ENCODE measurements at regions not wholly inside any gene's neighbourhood (a gene's known extent, or its start where the extent isn't known, plus 50 kb on each side); places are given as distances from the start of the nearest gene placed in this dataset.

DNA sequence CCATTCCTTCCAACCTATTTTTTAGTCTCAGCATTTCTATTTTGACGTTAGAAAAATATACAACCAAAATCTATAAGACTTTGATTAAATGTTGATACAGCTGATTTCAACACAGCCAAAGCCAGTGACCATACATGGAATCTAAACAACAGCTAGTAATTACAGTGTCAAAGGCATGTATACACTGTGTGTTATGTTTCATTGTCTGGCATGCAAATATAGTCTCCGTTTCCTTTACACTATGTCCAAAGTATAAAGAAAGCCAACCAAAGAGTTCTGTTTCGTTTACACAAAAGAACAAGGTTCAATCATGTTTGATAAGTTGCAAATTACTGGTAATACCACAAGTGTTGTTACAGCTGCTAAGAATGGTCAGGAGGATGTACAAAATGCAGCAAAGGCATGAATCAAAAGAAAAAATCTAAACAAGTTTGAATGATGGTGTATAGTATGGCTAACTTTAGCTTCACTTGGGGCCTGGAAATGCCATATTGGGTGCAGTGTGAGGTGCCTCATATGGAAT lies 268.3 kb upstream of the FERD3L start:
- intact Hi-C loops (cut with micrococcal nuclease) = no loop called here
- H3K27me3 Mint-ChIP-seq = no peaks in the 10 kb centered on the region
- Histone ChIP-seq H3K36me3 (ENCODE audit: insufficient read depth, low read length) (no peaks in the 10 kb centered on the region), H3K4me3 (ENCODE audit: low read length in 2 of 2) (no peak overlapping the region), H3K4me1 (ENCODE audit: insufficient read depth, low read length) (no peaks in the 10 kb centered on the region), H3K27ac (ENCODE audit: low read depth, low read length) (no peak overlapping the region), H3K27me3 (ENCODE audit: insufficient read depth, low read length) (no peaks in the 10 kb centered on the region), H3K9me3 (ENCODE audit: control insufficient read depth in 1 of 2, low read length in 2 of 2) (no peaks in the 10 kb centered on the region)
- ChIA-PET CTCF (ENCODE audit: partially characterized antibody) (no interaction called here), POLR2A (ENCODE audit: partially characterized antibody) (no interaction called here)
- H3K27ac Mint-ChIP-seq = no peak overlapping the region
- no peaks in the 10 kb centered on the region for H3K4me1 Mint-ChIP-seq
- H3K4me3 Mint-ChIP-seq = no peak overlapping the region
- no peak for DNase-seq
- no peaks in the 10 kb centered on the region for H3K36me3 Mint-ChIP-seq
- peaks cover 0 to 14% (median 2%) of the 10 kb centered on the region in 8 donors for H3K9me3 Mint-ChIP-seq

- Mint-ChIP-seq H3K36me3 (no peaks in the 10 kb centered on the region), H3K27me3 (no peaks in the 10 kb centered on the region), H3K27ac (no peak overlapping the region), H3K4me3 (no peak overlapping the region), H3K9me3 (peaks cover 0 to 14% (median 2%) of the 10 kb centered on the region in 8 donors), H3K4me1 (no peaks in the 10 kb centered on the region)
- peaks cover 0 to 4% of the 10 kb centered on the region in 2 donors for H3K9me3 ChIP-seq (ENCODE audit: control insufficient read depth in 1 of 2, low read length in 2 of 2)
- ChIA-PET CTCF (ENCODE audit: partially characterized antibody) (no interaction called here), POLR2A (ENCODE audit: partially characterized antibody) (no interaction called here)
- no peak overlapping the region for H3K27ac ChIP-seq (ENCODE audit: low read depth, low read length)
- no peaks in the 10 kb centered on the region for H3K4me1 ChIP-seq (ENCODE audit: insufficient read depth, low read length)
- no peaks in the 10 kb centered on the region for H3K36me3 ChIP-seq (ENCODE audit: insufficient read depth, low read length)
- H3K4me3 ChIP-seq (ENCODE audit: low read length in 2 of 2) = no peak overlapping the region
- H3K27me3 ChIP-seq (ENCODE audit: insufficient read depth, low read length) = no peaks in the 10 kb centered on the region
- intact Hi-C loops (cut with micrococcal nuclease) = no loop called here
- DNase-seq = no peak
These were observed 265.5 kb upstream of the FERD3L start for GRCh38 chr7:19410691-19411090.

DNA sequence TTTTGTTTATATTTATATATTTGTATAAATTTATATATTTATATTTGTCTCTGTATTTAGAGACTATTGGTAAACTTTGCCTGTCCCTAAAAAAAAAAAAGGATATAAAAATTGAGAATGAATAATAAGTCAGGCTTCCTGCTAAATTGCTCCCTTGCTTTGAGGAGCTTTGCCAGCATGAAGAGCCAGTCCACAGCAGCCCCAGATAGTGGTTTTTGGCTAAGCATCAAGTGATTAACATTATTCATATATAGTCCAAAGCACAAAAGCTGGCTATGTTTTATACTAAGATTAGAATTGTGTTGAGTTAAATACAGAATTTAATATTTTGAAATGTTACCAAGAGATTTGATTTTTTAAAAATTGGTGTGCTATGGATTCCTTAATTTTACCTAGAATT lies 264.9 kb upstream of the FERD3L start:
- peaks cover 0 to 4% of the 10 kb centered on the region in 2 donors for H3K9me3 ChIP-seq (ENCODE audit: control insufficient read depth in 1 of 2, low read length in 2 of 2)
- no peaks in the 10 kb centered on the region for H3K36me3 Mint-ChIP-seq
- peaks cover 0 to 14% (median 2%) of the 10 kb centered on the region in 8 donors for H3K9me3 Mint-ChIP-seq
- H3K4me1 ChIP-seq (ENCODE audit: insufficient read depth, low read length) = no peaks in the 10 kb centered on the region
- no peak overlapping the region for H3K4me3 ChIP-seq (ENCODE audit: low read length in 2 of 2)
- H3K4me1 Mint-ChIP-seq = no peaks in the 10 kb centered on the region
- H3K4me3 Mint-ChIP-seq = no peak overlapping the region
- no peak overlapping the region for H3K27ac Mint-ChIP-seq
- no peaks in the 10 kb centered on the region for H3K27me3 ChIP-seq (ENCODE audit: insufficient read depth, low read length)
- intact Hi-C loops (cut with micrococcal nuclease) = no loop called here
- POLR2A ChIA-PET (ENCODE audit: partially characterized antibody) = no interaction called here
- H3K27ac ChIP-seq (ENCODE audit: low read depth, low read length) = no peak overlapping the region
- H3K27me3 Mint-ChIP-seq = no peaks in the 10 kb centered on the region
- CTCF ChIA-PET (ENCODE audit: partially characterized antibody) = no interaction called here
- no peaks in the 10 kb centered on the region for H3K36me3 ChIP-seq (ENCODE audit: insufficient read depth, low read length)
- no peak for DNase-seq

GRCh38 chr7:19408706-19409220 lies 263.5 kb upstream of the FERD3L start:
- H3K4me1 Mint-ChIP-seq = peaks cover 0 to 2% (median 0%) of the 10 kb centered on the region in 4 donors
- H3K27me3 Mint-ChIP-seq = no peaks in the 10 kb centered on the region
- no peaks in the 10 kb centered on the region for H3K36me3 Mint-ChIP-seq
- H3K27ac ChIP-seq (ENCODE audit: low read depth, low read length) = no peak overlapping the region
- H3K9me3 ChIP-seq (ENCODE audit: control insufficient read depth in 1 of 2, low read length in 2 of 2) = peaks cover 0 to 4% of the 10 kb centered on the region in 2 donors
- intact Hi-C loops (cut with micrococcal nuclease) = no loop called here
- no peaks in the 10 kb centered on the region for H3K27me3 ChIP-seq (ENCODE audit: insufficient read depth, low read length)
- ChIA-PET CTCF (ENCODE audit: partially characterized antibody) (no interaction called here), POLR2A (ENCODE audit: partially characterized antibody) (no interaction called here)
- H3K4me3 Mint-ChIP-seq = no peak overlapping the region
- no peak overlapping the region for H3K4me3 ChIP-seq (ENCODE audit: low read length in 2 of 2)
- no peak overlapping the region for H3K27ac Mint-ChIP-seq
- peaks cover 0 to 8% (median 2%) of the 10 kb centered on the region in 8 donors for H3K9me3 Mint-ChIP-seq
- H3K4me1 ChIP-seq (ENCODE audit: insufficient read depth, low read length) = no peaks in the 10 kb centered on the region
- no peaks in the 10 kb centered on the region for H3K36me3 ChIP-seq (ENCODE audit: insufficient read depth, low read length)
- DNase-seq = no peak

- Mint-ChIP-seq H3K9me3 (peaks cover 0 to 5% (median under 1%) of the 10 kb centered on the region in 8 donors), H3K36me3 (no peaks in the 10 kb centered on the region), H3K4me3 (no peak overlapping the region), H3K4me1 (peaks cover 0 to 2% (median 0%) of the 10 kb centered on the region in 4 donors), H3K27ac (no peak overlapping the region), H3K27me3 (no peaks in the 10 kb centered on the region)
- Histone ChIP-seq H3K4me1 (ENCODE audit: insufficient read depth, low read length) (no peaks in the 10 kb centered on the region), H3K36me3 (ENCODE audit: insufficient read depth, low read length) (no peaks in the 10 kb centered on the region), H3K27ac (ENCODE audit: low read depth, low read length) (no peak overlapping the region), H3K4me3 (ENCODE audit: low read length in 2 of 2) (no peak overlapping the region), H3K27me3 (ENCODE audit: insufficient read depth, low read length) (no peaks in the 10 kb centered on the region), H3K9me3 (ENCODE audit: control insufficient read depth in 1 of 2, low read length in 2 of 2) (peaks cover 0 to 4% of the 10 kb centered on the region in 2 donors)
- ChIA-PET CTCF (ENCODE audit: partially characterized antibody) (no interaction called here), POLR2A (ENCODE audit: partially characterized antibody) (no interaction called here)
- DNase-seq = no peak
- intact Hi-C loops (cut with micrococcal nuclease) = no loop called here
These were observed 262.0 kb upstream of the FERD3L start for GRCh38 chr7:19407270-19407669.

DNA sequence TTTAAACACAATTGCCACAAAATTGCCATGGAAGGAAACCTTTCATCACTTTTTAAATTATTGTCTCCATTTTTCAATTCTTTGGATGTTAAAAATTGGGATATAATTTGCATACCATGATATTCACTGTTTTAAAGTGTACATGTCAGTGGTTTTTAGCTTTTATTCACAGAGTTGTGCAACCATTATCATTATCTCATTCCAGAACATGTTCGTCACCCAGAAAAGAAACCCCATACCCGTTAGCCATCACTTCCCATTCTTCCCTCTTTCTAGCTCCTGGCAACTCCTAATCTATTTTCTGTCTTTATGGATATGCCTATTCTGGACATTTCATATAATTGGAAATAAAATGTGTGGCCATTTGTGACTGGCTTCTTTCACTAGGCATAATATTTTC lies 260.3 kb upstream of the FERD3L start:
- H3K4me1 ChIP-seq (ENCODE audit: insufficient read depth, low read length) = no peaks in the 10 kb centered on the region
- peaks cover 0 to 4% of the 10 kb centered on the region in 2 donors for H3K9me3 ChIP-seq (ENCODE audit: control insufficient read depth in 1 of 2, low read length in 2 of 2)
- H3K27me3 ChIP-seq (ENCODE audit: insufficient read depth, low read length) = no peaks in the 10 kb centered on the region
- H3K9me3 Mint-ChIP-seq = no peaks in the 10 kb centered on the region
- CTCF ChIA-PET (ENCODE audit: partially characterized antibody) = no interaction called here
- no peaks in the 10 kb centered on the region for H3K36me3 Mint-ChIP-seq
- intact Hi-C loops (cut with micrococcal nuclease) = no loop called here
- H3K27me3 Mint-ChIP-seq = no peaks in the 10 kb centered on the region
- H3K36me3 ChIP-seq (ENCODE audit: insufficient read depth, low read length) = no peaks in the 10 kb centered on the region
- H3K27ac ChIP-seq (ENCODE audit: low read depth, low read length) = no peak overlapping the region
- POLR2A ChIA-PET (ENCODE audit: partially characterized antibody) = no interaction called here
- no peak overlapping the region for H3K4me3 Mint-ChIP-seq
- H3K4me3 ChIP-seq (ENCODE audit: low read length in 2 of 2) = no peak overlapping the region
- no peak overlapping the region for H3K27ac Mint-ChIP-seq
- DNase-seq = no peak
- H3K4me1 Mint-ChIP-seq = peaks cover 0 to 2% (median 0%) of the 10 kb centered on the region in 4 donors

DNA sequence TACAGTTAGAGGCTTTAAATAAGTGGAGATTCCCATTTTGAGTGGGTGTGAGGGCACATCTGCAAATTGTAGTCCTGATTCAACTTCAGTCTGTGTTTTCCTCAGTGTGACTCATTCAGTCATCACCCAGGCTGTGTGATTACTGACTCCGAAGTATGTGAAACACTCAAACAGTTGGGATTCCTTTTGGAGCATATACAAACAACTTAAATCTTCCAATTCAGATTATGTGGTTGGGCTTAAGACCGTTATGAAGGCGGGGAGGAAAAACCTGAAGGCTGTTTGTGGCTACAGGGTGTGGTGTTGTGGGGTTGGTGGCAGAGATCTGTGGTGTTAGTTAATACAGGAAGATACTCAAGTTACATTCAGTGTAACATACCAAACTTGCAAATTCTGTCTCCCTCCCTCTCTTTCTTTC lies 259.7 kb upstream of the FERD3L start:
- intact Hi-C loops (cut with micrococcal nuclease) = no loop called here
- Mint-ChIP-seq H3K9me3 (no peaks in the 10 kb centered on the region), H3K36me3 (no peaks in the 10 kb centered on the region), H3K27ac (no peak overlapping the region), H3K27me3 (no peaks in the 10 kb centered on the region), H3K4me1 (peaks cover 0 to 2% (median 0%) of the 10 kb centered on the region in 4 donors), H3K4me3 (no peak overlapping the region)
- Histone ChIP-seq H3K27ac (ENCODE audit: low read depth, low read length) (no peak overlapping the region), H3K27me3 (ENCODE audit: insufficient read depth, low read length) (no peaks in the 10 kb centered on the region), H3K36me3 (ENCODE audit: insufficient read depth, low read length) (no peaks in the 10 kb centered on the region), H3K4me3 (ENCODE audit: low read length in 2 of 2) (no peak overlapping the region), H3K9me3 (ENCODE audit: control insufficient read depth in 1 of 2, low read length in 2 of 2) (peaks cover 0 to 4% of the 10 kb centered on the region in 2 donors), H3K4me1 (ENCODE audit: insufficient read depth, low read length) (no peaks in the 10 kb centered on the region)
- no peak for DNase-seq
- POLR2A ChIA-PET (ENCODE audit: partially characterized antibody) = no interaction called here
- CTCF ChIA-PET (ENCODE audit: partially characterized antibody) = no interaction called here

DNA sequence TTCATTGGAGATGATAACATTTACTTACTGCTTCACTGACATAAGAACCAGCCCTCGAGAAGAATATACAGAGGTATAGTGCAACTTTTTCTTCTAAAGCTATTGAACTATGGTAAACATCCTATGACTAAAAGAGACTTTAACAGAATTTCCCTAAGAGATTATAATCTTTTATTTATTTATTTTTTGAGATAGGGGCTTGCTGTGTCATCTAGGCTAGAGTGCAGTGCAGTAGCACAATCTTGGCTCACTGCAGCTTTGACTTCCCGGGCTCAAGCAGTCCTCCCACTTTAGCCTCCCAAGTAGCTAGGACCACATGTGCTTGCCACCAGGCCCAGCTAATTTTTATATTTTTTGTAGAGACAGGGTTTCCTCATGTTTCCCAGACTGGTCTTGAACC lies 258.5 kb upstream of the FERD3L start:
- ChIA-PET POLR2A (ENCODE audit: partially characterized antibody) (no interaction called here), CTCF (ENCODE audit: partially characterized antibody) (no interaction called here)
- Mint-ChIP-seq H3K27me3 (no peaks in the 10 kb centered on the region), H3K27ac (no peak overlapping the region), H3K4me1 (peaks cover 0 to 2% (median 0%) of the 10 kb centered on the region in 4 donors), H3K36me3 (no peaks in the 10 kb centered on the region), H3K4me3 (no peak overlapping the region), H3K9me3 (peaks cover 0 to 6% (median 2%) of the 10 kb centered on the region in 8 donors)
- peaks cover 0 to 4% of the 10 kb centered on the region in 2 donors for H3K9me3 ChIP-seq (ENCODE audit: control insufficient read depth in 1 of 2, low read length in 2 of 2)
- no peaks in the 10 kb centered on the region for H3K36me3 ChIP-seq (ENCODE audit: insufficient read depth, low read length)
- no peak for DNase-seq
- H3K27ac ChIP-seq (ENCODE audit: low read depth, low read length) = no peak overlapping the region
- no peak overlapping the region for H3K4me3 ChIP-seq (ENCODE audit: low read length in 2 of 2)
- no peaks in the 10 kb centered on the region for H3K27me3 ChIP-seq (ENCODE audit: insufficient read depth, low read length)
- H3K4me1 ChIP-seq (ENCODE audit: insufficient read depth, low read length) = no peaks in the 10 kb centered on the region
- intact Hi-C loops (cut with micrococcal nuclease) = no loop called here
